SK-N-MC (cell line): ENCODE measurements at regions not wholly inside any gene's neighbourhood (a gene's known extent, or its start where the extent isn't known, plus 50 kb on each side); places are given as distances from the start of the nearest gene placed in this dataset.
A peak's percentile ranks its signal among the peaks of the same experiment; 100 is the strongest.

Experiments
- DNase-seq: peaks from one replicate; pipeline ENCODE4 v3.0.0-alpha.2; 2011; ENCODE audit warnings: low read depth, low spot score
- H3K27ac ChIP-seq: fragments of 200-600 bp; sonication (generic); 2 replicates; pipeline ENCODE4 v1.5.1; 2016; ENCODE audit warnings: mixed run types
- H3K36me3 ChIP-seq: fragments of 200-600 bp; sonication (generic); 2 replicates; pipeline ENCODE4 v1.6.1; 2017; ENCODE audit warnings: antibody characterized with exemption, low read length, mixed read lengths; ENCODE audit not compliant: insufficient read depth
- H3K4me3 ChIP-seq: fragments of 200-600 bp; sonication (generic); 2 replicates; pipeline ENCODE4 v1.5.1; 2016
- H3K9ac ChIP-seq: fragments of 200-600 bp; sonication (generic); 2 replicates; pipeline ENCODE4 v1.8.0; 2017; ENCODE audit warnings: mixed run types, mixed read lengths; ENCODE audit not compliant: insufficient read length
- H3K9me3 ChIP-seq: fragments of 200-600 bp; sonication (generic); 2 replicates; pipeline ENCODE4 v1.6.1; 2017; ENCODE audit warnings: low read depth, mild to moderate bottlenecking, antibody characterized with exemption, low read length, moderate library complexity, mixed read lengths
- EZH2 ChIP-seq: fragments of 200-600 bp; sonication (generic); IDR thresholded peaks from one replicate; pipeline ENCODE4 v1.6.1; 2017; ENCODE audit warnings: antibody characterized with exemption
- FOXP2 ChIP-seq: optimal IDR thresholded peaks from 2 replicates; pipeline ENCODE3; 2011; ENCODE audit warnings: mild to moderate bottlenecking, moderate library complexity; ENCODE audit not compliant: insufficient read depth; ENCODE audit errors: extremely low read length, control extremely low read depth
- POLR2AphosphoS5 ChIP-seq: IDR thresholded peaks from 2 replicates; pipeline ENCODE4 v1.6.1; 2012; ENCODE audit warnings: mild to moderate bottlenecking, low read depth, low read length, borderline replicate concordance

GRCh38 chrX:69089203-69089602 is 76.0 kb downstream of the PJA1 start:
- no peak for TF ChIP-seq EZH2
- no peak for TF ChIP-seq FOXP2
- no peak for TF ChIP-seq POLR2AphosphoS5
- H3K9me3 ChIP-seq, result no peaks in the 10 kb centered on the region
- H3K4me3 ChIP-seq, result no peak overlapping the region
- no peaks in the 10 kb centered on the region for H3K36me3 ChIP-seq
- no peak overlapping the region for H3K9ac ChIP-seq
- no peak for DNase-seq
- no peak overlapping the region for H3K27ac ChIP-seq

- Histone ChIP-seq H3K9me3 (no peaks in the 10 kb centered on the region), H3K27ac (no peak overlapping the region), H3K9ac (no peak overlapping the region), H3K36me3 (no peaks in the 10 kb centered on the region), H3K4me3 (no peak overlapping the region)
- no peak for DNase-seq
- TF ChIP-seq FOXP2 (no peak), POLR2AphosphoS5 (no peak), EZH2 (no peak)
Measured at GRCh38 chrX:69088171-69088938, 76.9 kb downstream of the PJA1 start.

- H3K36me3 ChIP-seq, result no peaks in the 10 kb centered on the region
- no peak overlapping the region for H3K27ac ChIP-seq
- H3K9me3 ChIP-seq, result no peaks in the 10 kb centered on the region
- no peak for TF ChIP-seq POLR2AphosphoS5
- TF ChIP-seq EZH2, result no peak
- TF ChIP-seq FOXP2, result no peak
- H3K9ac ChIP-seq, result no peak overlapping the region
- DNase-seq, result no peak
- no peak overlapping the region for H3K4me3 ChIP-seq
Measured at GRCh38 chrX:69085826-69086225, 79.4 kb downstream of the PJA1 start.

DNA sequence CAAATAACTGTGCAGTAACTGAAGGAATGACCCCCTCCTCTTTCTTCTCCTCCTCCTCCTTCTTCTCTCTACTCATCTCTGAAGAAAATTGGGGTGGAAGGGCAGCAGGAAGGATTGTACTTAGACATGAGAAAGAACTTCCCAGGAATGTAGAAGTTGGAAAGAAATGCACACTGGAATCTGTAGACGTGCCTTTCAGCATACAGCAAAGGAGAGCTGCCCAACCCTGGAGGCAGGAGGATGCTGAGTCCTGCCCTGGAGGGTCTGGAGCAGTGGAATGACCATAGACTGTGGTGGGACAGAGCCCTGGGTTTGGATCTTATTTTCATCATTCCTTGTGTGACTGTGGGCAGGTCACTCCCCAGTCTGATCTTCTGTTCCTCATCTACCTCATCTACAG is 80.1 kb downstream of the PJA1 start:
- no peaks in the 10 kb centered on the region for H3K36me3 ChIP-seq
- H3K9ac ChIP-seq, result no peak overlapping the region
- H3K27ac ChIP-seq, result no peak overlapping the region
- no peak overlapping the region for H3K4me3 ChIP-seq
- TF ChIP-seq POLR2AphosphoS5 (no peak), EZH2 (no peak), FOXP2 (no peak)
- no peaks in the 10 kb centered on the region for H3K9me3 ChIP-seq
- no peak for DNase-seq

GRCh38 chrX:69083801-69084200 is 81.5 kb downstream of the PJA1 start:
- no peaks in the 10 kb centered on the region for H3K36me3 ChIP-seq
- TF ChIP-seq POLR2AphosphoS5 (no peak), FOXP2 (no peak), EZH2 (no peak)
- H3K9ac ChIP-seq, result peak overlapping the region; percentile 63
- no peak overlapping the region for H3K4me3 ChIP-seq
- no peaks in the 10 kb centered on the region for H3K9me3 ChIP-seq
- DNase-seq, result no peak
- peak overlapping the region; percentile 90 for H3K27ac ChIP-seq

DNA sequence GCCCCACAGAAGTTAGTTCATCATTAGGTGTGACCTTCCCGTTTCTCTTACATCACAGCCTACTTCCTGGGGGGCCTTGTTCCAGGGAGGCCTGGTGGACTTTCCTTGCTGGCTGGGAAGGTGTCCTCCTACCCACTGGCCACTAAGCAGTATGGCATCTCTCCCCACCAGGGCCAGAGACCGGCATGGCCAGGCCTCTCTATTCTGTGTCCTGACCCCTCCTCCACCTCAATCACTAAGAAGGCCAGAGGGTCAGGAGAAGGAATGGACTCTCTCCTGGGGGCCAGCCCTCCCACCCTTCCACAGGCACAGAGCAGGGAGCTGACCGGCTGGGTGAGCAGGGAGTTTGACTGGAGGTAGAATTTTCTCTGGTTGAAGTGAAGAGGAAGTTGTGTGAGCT is 81.9 kb downstream of the PJA1 start:
- no peak for TF ChIP-seq POLR2AphosphoS5
- no peak for TF ChIP-seq FOXP2
- no peak for TF ChIP-seq EZH2
- Histone ChIP-seq H3K4me3 (0 out of 2 replicates have a peak overlapping the region, but pooled peaks have one; percentile 5), H3K27ac (peak overlapping the region; percentile 90), H3K9ac (peak overlapping the region; percentile 63), H3K9me3 (no peaks in the 10 kb centered on the region), H3K36me3 (no peaks in the 10 kb centered on the region)
- no peak for DNase-seq

DNA sequence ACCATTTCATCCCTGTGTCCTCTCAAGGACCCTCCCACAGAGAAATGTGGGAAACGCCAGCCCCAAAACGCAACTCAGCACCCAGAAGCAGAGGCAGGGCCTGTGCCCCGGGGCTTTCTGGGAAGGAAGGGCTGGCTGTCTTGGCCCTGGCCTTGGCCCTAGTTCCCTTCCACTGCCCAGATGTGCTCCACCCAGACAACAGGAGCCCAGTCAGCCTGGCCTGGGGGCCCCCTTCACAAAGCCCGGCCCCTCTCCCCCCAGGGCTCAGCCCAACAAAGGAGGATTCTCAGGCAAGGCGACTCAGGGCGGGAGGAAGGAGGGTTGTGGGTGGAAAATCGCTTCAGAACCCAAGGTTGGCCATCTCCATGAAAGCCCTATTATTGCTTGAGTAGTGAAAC is 82.5 kb downstream of the PJA1 start:
- Histone ChIP-seq H3K36me3 (no peaks in the 10 kb centered on the region), H3K9me3 (no peaks in the 10 kb centered on the region), H3K27ac (peak overlapping the region; percentile 90), H3K4me3 (no peak overlapping the region), H3K9ac (peak overlapping the region; percentile 63)
- TF ChIP-seq FOXP2 (no peak), EZH2 (no peak), POLR2AphosphoS5 (no peak)
- DNase-seq, result no peak

GRCh38 chrX:69082055-69082752 is 83.0 kb downstream of the PJA1 start:
- TF ChIP-seq POLR2AphosphoS5 (no peak), FOXP2 (peak; percentile 67)
- Histone ChIP-seq H3K9me3 (no peaks in the 10 kb centered on the region), H3K4me3 (no peak overlapping the region; the same call in 1 of the 2 replicates), H3K9ac (no peak overlapping the region), H3K36me3 (no peaks in the 10 kb centered on the region), H3K27ac (peak overlapping the region; percentile 90)
- no peak for DNase-seq

DNA sequence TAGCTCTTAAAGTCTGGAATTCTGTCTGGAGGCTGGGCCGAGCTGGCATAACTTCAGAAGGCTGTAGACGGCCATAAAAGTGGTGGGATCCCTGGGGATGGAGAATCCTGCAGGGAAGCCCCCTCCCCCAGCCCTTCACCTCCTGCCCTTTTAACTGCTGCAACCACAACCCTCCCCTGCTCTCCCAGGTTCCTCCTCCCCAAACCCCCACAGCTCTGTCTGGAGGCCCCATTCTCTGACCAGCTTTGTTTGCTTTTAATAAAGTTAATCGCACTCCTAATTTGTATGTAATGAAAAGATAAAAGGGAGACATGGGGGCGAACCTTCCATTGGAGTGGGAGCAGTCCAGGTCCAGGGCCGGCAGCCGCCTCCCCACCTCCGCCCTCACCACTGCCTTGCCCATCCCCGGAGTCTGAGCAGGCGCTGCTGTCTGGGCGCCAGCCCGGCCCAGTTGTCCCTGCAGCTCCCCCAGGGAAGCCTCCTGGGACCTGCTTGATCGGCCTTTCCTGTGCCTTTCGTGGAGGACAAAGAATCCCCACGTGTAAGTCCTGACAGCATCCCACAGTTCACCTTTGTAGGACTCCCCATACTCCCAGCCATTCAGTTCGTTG is 84.3 kb downstream of the PJA1 start:
- H3K36me3 ChIP-seq, result no peaks in the 10 kb centered on the region
- H3K9me3 ChIP-seq, result no peaks in the 10 kb centered on the region
- H3K27ac ChIP-seq, result peak overlapping the region; percentile 90; the same call in 1 of the 2 replicates
- TF ChIP-seq FOXP2, result no peak
- TF ChIP-seq EZH2, result no peak
- no peak for TF ChIP-seq POLR2AphosphoS5
- no peak overlapping the region for H3K4me3 ChIP-seq
- DNase-seq, result no peak
- no peak overlapping the region for H3K9ac ChIP-seq
